ENCODE measurements at regions not wholly inside any gene's neighbourhood (a gene's known extent, or its start where the extent isn't known, plus 50 kb on each side); places are given as distances from the start of the nearest gene placed in this dataset.
A peak's percentile ranks its signal among the peaks of the same experiment; 100 is the strongest.

GRCh38 chr1:93773049-93773838, 91.6 kb upstream of the BCAR3 start:
- no peak for DNase-seq (ENCODE audit: low read depth)

GRCh38 chr1:93771843-93772242, 90.2 kb upstream of the BCAR3 start:
- no peak for DNase-seq (ENCODE audit: low read depth)

GRCh38 chr1:93770640-93771039, 89.0 kb upstream of the BCAR3 start:
- peak; percentile 33 for DNase-seq (ENCODE audit: low read depth)

- DNase-seq (ENCODE audit: low read depth): no peak
Measured at GRCh38 chr1:93769777-93770176, 88.1 kb upstream of the BCAR3 start.

GRCh38 chr1:93768380-93768863, 86.8 kb upstream of the BCAR3 start:
- DNase-seq (ENCODE audit: low read depth): no peak

- DNase-seq (ENCODE audit: low read depth): no peak
Measured at GRCh38 chr1:93766451-93766850, 84.8 kb upstream of the BCAR3 start.

- peak; percentile 32 for DNase-seq (ENCODE audit: low read depth)
Measured at GRCh38 chr1:93765099-93765498, 83.5 kb upstream of the BCAR3 start.

GRCh38 chr1:93764366-93764750, 82.7 kb upstream of the BCAR3 start:
- DNase-seq (ENCODE audit: low read depth): no peak

- no peak for DNase-seq (ENCODE audit: low read depth)
Measured at GRCh38 chr1:93763704-93764365, 82.2 kb upstream of the BCAR3 start.

- peak; percentile 46 for DNase-seq (ENCODE audit: low read depth)
Measured at GRCh38 chr1:93758842-93759515, 77.3 kb upstream of the BCAR3 start.

- no peak for DNase-seq (ENCODE audit: low read depth)
Measured at GRCh38 chr1:93757256-93758036, 75.8 kb upstream of the BCAR3 start.

- DNase-seq (ENCODE audit: low read depth): no peak
Measured at GRCh38 chr1:93756657-93757056, 75.0 kb upstream of the BCAR3 start.

GRCh38 chr1:93755251-93755715, 73.6 kb upstream of the BCAR3 start:
- peak; percentile 66 for DNase-seq (ENCODE audit: low read depth)

- DNase-seq (ENCODE audit: low read depth): peak; percentile 99
Measured at GRCh38 chr1:93753791-93754763, 72.4 kb upstream of the BCAR3 start.

GRCh38 chr1:93751377-93752250, 70.0 kb upstream of the BCAR3 start:
- no peak for DNase-seq (ENCODE audit: low read depth)

GRCh38 chr1:93750955-93751354, 69.3 kb upstream of the BCAR3 start:
- no peak for DNase-seq (ENCODE audit: low read depth)

- DNase-seq (ENCODE audit: low read depth): peak; percentile 20
Measured at GRCh38 chr1:93749894-93750301, 68.3 kb upstream of the BCAR3 start.

- no peak for DNase-seq (ENCODE audit: low read depth)
Measured at GRCh38 chr1:93749487-93749886, 67.8 kb upstream of the BCAR3 start.

GRCh38 chr1:93746021-93746812, 64.6 kb upstream of the BCAR3 start:
- DNase-seq (ENCODE audit: low read depth): no peak
